Muscle of leg (tissue), 3 donors: ENCODE measurements at regions not wholly inside any gene's neighbourhood (a gene's known extent, or its start where the extent isn't known, plus 50 kb on each side); places are given as distances from the start of the nearest gene placed in this dataset.

Source experiments
- DNase-seq: peaks from one replicate; pipeline ENCODE4 v3.0.0; 2013
- H3K27ac ChIP-seq: one replicate; pipeline ENCODE4 v1.5.1; 2013; ENCODE audit warnings: mild to moderate bottlenecking, low read length, control low read depth
- H3K27me3 ChIP-seq: one replicate; pipeline ENCODE4 v1.6.1; 2013; ENCODE audit warnings: low read length; ENCODE audit not compliant: control insufficient read depth, insufficient read depth
- H3K36me3 ChIP-seq: one replicate; pipeline ENCODE4 v1.6.1; 2013; ENCODE audit warnings: low read length; ENCODE audit not compliant: control insufficient read depth, insufficient read depth
- H3K4me1 ChIP-seq: one replicate; pipeline ENCODE4 v1.6.1; 2013; ENCODE audit warnings: low read length; ENCODE audit not compliant: control insufficient read depth, insufficient read depth
- H3K4me3 ChIP-seq: one replicate; pipeline ENCODE4 v1.5.1; 2013; ENCODE audit warnings: low read length, control low read depth
- H3K9me3 ChIP-seq: replicated peaks from 2 replicates; pipeline ENCODE4 v1.6.1; 2013; ENCODE audit warnings: low read depth, low read length; ENCODE audit not compliant: control insufficient read depth
- WGBS: methylation state at CpG from one replicate; pipeline ENCODE4 v1.1.5; 2013; ENCODE audit warnings: missing lambda C conversion rate; ENCODE audit not compliant: insufficient coverage; 5-methylcytosine and 5-hydroxymethylcytosine counted together

DNA sequence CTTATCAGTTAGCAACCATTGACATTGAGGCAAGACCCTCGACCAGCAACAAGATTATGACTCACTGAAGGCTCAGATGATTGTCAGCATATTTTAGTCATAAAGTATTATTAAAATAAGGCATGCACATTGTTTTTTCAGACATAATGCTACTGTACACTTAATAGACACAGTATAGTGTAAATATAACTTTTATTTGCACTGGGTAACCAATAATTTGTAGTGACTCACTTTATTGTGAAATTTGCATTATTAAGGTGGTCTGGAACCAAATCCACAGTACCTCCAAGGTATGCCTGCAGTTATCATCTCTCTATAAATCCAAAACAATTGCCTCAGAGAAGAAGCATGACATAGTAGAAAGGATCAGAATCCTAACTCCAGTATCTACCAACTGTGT, 330.1 kb upstream of the SMIM31 start:
- no peaks in the 10 kb centered on the region for H3K27me3 ChIP-seq
- no peaks in the 10 kb centered on the region for H3K9me3 ChIP-seq
- H3K4me1 ChIP-seq = no peaks in the 10 kb centered on the region
- no peak for DNase-seq
- WGBS = no CpG with 5 or more reads among the region's 1 CpG
- no peaks in the 10 kb centered on the region for H3K36me3 ChIP-seq
- H3K27ac ChIP-seq = no peak overlapping the region
- no peak overlapping the region for H3K4me3 ChIP-seq

DNA sequence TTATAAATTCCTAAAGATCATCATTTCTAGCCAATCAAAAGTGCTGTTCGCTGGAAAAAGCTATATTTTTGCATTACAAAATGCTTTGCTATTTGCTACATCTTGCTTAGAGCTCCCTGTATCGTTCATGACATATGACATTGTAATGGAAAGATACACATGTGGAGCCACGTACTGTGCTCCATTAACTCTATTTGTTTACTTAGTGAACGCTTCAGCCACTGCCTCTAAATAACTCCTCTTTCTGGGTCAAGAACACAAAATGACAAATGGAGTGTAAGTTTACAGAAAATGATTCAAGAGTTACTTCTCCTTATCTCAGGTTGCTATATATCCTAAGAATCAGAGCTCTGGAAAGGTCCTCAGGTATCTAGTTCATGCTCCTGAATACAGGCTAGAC, 329.1 kb upstream of the SMIM31 start:
- Histone ChIP-seq H3K27ac (no peak overlapping the region), H3K27me3 (no peaks in the 10 kb centered on the region), H3K9me3 (no peaks in the 10 kb centered on the region), H3K4me1 (no peaks in the 10 kb centered on the region), H3K36me3 (no peaks in the 10 kb centered on the region), H3K4me3 (no peak overlapping the region)
- WGBS = 88% methylated on average over 1 of the region's 4 CpGs
- DNase-seq = no peak

- no peaks in the 10 kb centered on the region for H3K9me3 ChIP-seq
- no peaks in the 10 kb centered on the region for H3K4me1 ChIP-seq
- no CpG with 5 or more reads among the region's 2 CpGs for WGBS
- no peak for DNase-seq
- H3K27me3 ChIP-seq = no peaks in the 10 kb centered on the region
- no peak overlapping the region for H3K27ac ChIP-seq
- H3K4me3 ChIP-seq = no peak overlapping the region
- H3K36me3 ChIP-seq = no peaks in the 10 kb centered on the region
These were observed 325.4 kb upstream of the SMIM31 start for GRCh38 chr4:164428561-164428960.

- no CpG with 5 or more reads among the region's 3 CpGs for WGBS
- H3K36me3 ChIP-seq = no peaks in the 10 kb centered on the region
- no peaks in the 10 kb centered on the region for H3K9me3 ChIP-seq
- H3K4me3 ChIP-seq = no peak overlapping the region
- no peaks in the 10 kb centered on the region for H3K27me3 ChIP-seq
- no peak overlapping the region for H3K27ac ChIP-seq
- H3K4me1 ChIP-seq = no peaks in the 10 kb centered on the region
- no peak for DNase-seq
These were observed 315.6 kb upstream of the SMIM31 start for GRCh38 chr4:164438321-164438720.

DNA sequence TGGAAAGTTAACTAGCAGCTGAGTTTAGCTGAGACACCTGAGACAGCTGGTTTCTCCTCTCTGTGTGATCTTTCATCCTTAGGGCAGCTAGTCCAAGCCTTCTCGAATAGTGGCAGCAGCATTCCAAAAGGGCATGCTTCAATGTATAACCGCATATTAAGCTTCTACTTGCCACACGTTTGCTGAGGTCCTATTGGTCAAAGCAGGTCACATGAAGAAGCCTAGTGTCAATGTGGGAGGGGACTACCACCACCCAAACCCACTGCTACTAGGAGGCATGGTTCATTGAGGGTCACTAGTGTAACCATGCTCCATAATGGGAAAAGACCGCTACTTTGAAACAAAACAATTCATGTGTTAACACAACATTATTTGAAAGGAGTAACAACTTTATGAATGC, 314.9 kb upstream of the SMIM31 start:
- Histone ChIP-seq H3K27me3 (no peaks in the 10 kb centered on the region), H3K9me3 (no peaks in the 10 kb centered on the region), H3K27ac (no peak overlapping the region), H3K4me1 (no peaks in the 10 kb centered on the region), H3K36me3 (no peaks in the 10 kb centered on the region), H3K4me3 (no peak overlapping the region)
- no CpG with 5 or more reads among the region's 4 CpGs for WGBS
- DNase-seq = no peak

DNA sequence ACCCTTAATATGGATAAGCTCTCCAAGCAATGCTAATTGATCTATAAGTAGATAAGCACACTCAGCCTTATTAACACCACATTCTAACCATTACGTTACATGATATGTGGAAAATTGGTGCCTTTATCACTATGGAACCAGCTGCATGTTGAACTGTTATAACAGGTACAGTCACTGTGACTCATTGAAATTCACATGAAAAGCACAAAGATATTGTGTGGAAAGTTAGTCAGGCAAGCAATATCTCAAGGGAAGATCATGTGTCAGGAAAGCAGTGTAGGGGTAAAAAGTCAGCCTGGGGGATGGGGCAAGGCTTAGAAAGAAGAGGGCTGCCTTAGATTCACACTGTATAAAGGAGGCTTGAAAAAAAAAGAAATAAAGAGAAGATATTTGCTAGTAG, 313.7 kb upstream of the SMIM31 start:
- Histone ChIP-seq H3K27me3 (no peaks in the 10 kb centered on the region), H3K36me3 (no peaks in the 10 kb centered on the region), H3K4me1 (no peaks in the 10 kb centered on the region), H3K4me3 (no peak overlapping the region), H3K9me3 (no peaks in the 10 kb centered on the region), H3K27ac (no peak overlapping the region)
- peak; percentile 4 for DNase-seq
- no CpG with 5 or more reads among the region's 1 CpG for WGBS

GRCh38 chr4:164441109-164441508, 312.8 kb upstream of the SMIM31 start:
- Histone ChIP-seq H3K36me3 (no peaks in the 10 kb centered on the region), H3K27me3 (no peaks in the 10 kb centered on the region), H3K9me3 (no peaks in the 10 kb centered on the region), H3K27ac (no peak overlapping the region), H3K4me3 (no peak overlapping the region), H3K4me1 (no peaks in the 10 kb centered on the region)
- WGBS = 63% methylated on average over 1 of the region's 1 CpG
- DNase-seq = no peak

DNA sequence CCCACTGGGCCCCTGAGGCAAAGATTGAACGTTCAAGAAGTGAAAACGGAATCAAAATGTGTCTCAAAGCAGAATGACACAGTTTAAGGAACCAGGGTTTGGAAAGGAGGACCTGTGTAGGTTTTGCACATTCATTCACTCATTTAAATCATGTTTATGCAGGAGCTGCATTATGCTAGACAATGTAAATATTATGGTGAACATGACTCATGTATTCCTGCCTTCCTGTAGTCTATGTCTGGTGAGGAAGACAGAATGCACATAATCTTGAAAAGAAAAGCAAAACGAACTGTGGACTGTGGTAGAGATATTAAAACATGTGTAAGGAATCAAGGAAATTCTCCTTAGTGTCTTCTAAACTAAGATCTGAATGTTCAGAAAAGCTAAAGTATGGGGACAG, 311.8 kb upstream of the SMIM31 start:
- WGBS = 80% methylated on average over 1 of the region's 3 CpGs
- Histone ChIP-seq H3K4me3 (no peak overlapping the region), H3K27me3 (no peaks in the 10 kb centered on the region), H3K27ac (no peak overlapping the region), H3K36me3 (no peaks in the 10 kb centered on the region), H3K4me1 (no peaks in the 10 kb centered on the region), H3K9me3 (no peaks in the 10 kb centered on the region)
- DNase-seq = no peak

GRCh38 chr4:164446516-164446915, 307.4 kb upstream of the SMIM31 start:
- Histone ChIP-seq H3K36me3 (no peaks in the 10 kb centered on the region), H3K9me3 (no peaks in the 10 kb centered on the region), H3K27me3 (no peaks in the 10 kb centered on the region), H3K27ac (no peak overlapping the region), H3K4me3 (no peak overlapping the region), H3K4me1 (no peaks in the 10 kb centered on the region)
- DNase-seq = no peak

GRCh38 chr4:164461901-164462300, 292.0 kb upstream of the SMIM31 start:
- WGBS = no CpG with 5 or more reads among the region's 2 CpGs
- no peak overlapping the region for H3K4me3 ChIP-seq
- no peaks in the 10 kb centered on the region for H3K27me3 ChIP-seq

DNA sequence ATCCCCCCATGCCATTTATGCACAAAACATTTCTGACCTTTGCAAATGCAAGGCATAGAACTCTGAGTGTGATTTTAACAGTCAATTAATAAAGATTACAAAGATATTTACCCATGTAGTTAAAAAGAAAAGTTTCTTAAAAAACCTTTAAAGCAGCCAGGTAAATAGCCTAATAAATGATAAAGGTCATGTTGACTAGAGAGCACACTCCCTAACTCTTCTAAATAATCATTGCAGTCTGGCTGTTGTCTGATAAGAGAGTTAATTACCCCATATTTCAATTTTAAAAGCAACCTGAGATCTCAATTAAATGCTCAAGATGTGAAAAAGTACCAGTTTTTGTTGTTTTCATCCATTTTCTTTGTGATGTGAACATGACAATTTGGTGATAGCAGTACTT, 291.5 kb upstream of the SMIM31 start:
- DNase-seq = no peak
- Histone ChIP-seq H3K36me3 (no peaks in the 10 kb centered on the region), H3K27me3 (no peaks in the 10 kb centered on the region), H3K27ac (no peak overlapping the region), H3K9me3 (no peaks in the 10 kb centered on the region), H3K4me1 (no peaks in the 10 kb centered on the region), H3K4me3 (no peak overlapping the region)

More at GRCh38 chr4:164461901-164462300, 292.0 kb upstream of the SMIM31 start:
- H3K27ac ChIP-seq = no peak overlapping the region
- H3K4me1 ChIP-seq = no peaks in the 10 kb centered on the region
- no peaks in the 10 kb centered on the region for H3K36me3 ChIP-seq
- DNase-seq = no peak
- no peaks in the 10 kb centered on the region for H3K9me3 ChIP-seq
